H9 (cell line): ENCODE measurements at regions not wholly inside any gene's neighbourhood (a gene's known extent, or its start where the extent isn't known, plus 50 kb on each side); places are given as distances from the start of the nearest gene placed in this dataset.
A peak's percentile ranks its signal among the peaks of the same experiment; 100 is the strongest.

Source experiments
- DNase-seq: peaks from one replicate; pipeline ENCODE4 v3.0.0-alpha.2; 2017
- H2AFZ ChIP-seq: one replicate; pipeline ENCODE4 v1.6.1; 2013; ENCODE audit warnings: mild to moderate bottlenecking, low read length, control low read depth, moderate library complexity
- H2AK5ac ChIP-seq: 2 replicates; pipeline ENCODE4 v1.6.1; 2013; ENCODE audit warnings: low read length, control low read depth, mixed read lengths; ENCODE audit not compliant: insufficient read length
- H2BK120ac ChIP-seq: one replicate; pipeline ENCODE4 v1.6.1; 2013; ENCODE audit warnings: low read depth, mild to moderate bottlenecking, low read length, control low read depth, inconsistent platforms; ENCODE audit not compliant: poor library complexity, severe bottlenecking
- H2BK12ac ChIP-seq: 2 replicates; pipeline ENCODE4 v1.6.1; 2013; ENCODE audit warnings: low read length, control low read depth, mixed read lengths, low read depth; ENCODE audit not compliant: insufficient read length
- H2BK15ac ChIP-seq: 2 replicates; pipeline ENCODE4 v1.6.1; 2013; ENCODE audit warnings: low read depth, low read length, control low read depth
- H2BK20ac ChIP-seq: one replicate; pipeline ENCODE4 v1.6.1; 2013; ENCODE audit warnings: low read depth, mild to moderate bottlenecking, low read length, control low read depth, inconsistent platforms; ENCODE audit not compliant: poor library complexity, severe bottlenecking
- H2BK5ac ChIP-seq: 2 replicates; pipeline ENCODE4 v1.6.1; 2013; ENCODE audit warnings: low read length, control low read depth, mixed read lengths; ENCODE audit not compliant: insufficient read length
- H3K14ac ChIP-seq: 2 replicates; pipeline ENCODE4 v1.6.1; 2013; ENCODE audit warnings: low read length, control low read depth; ENCODE audit not compliant: insufficient read depth
- H3K18ac ChIP-seq: 2 replicates; pipeline ENCODE4 v1.6.1; 2013; ENCODE audit warnings: low read depth, mild to moderate bottlenecking, mixed read lengths, low read length, control low read depth; ENCODE audit not compliant: insufficient read length
- H3K23ac ChIP-seq: 2 replicates; pipeline ENCODE4 v1.6.1; 2013; ENCODE audit warnings: low read length, control low read depth, mixed read lengths, low read depth; ENCODE audit not compliant: insufficient read length
- H3K23me2 ChIP-seq: 2 replicates; pipeline ENCODE4 v1.6.1; 2013; ENCODE audit warnings: low read depth, mild to moderate bottlenecking, mixed read lengths, low read length, control low read depth; ENCODE audit not compliant: insufficient read length, poor library complexity, severe bottlenecking
- H3K27ac ChIP-seq: 2 replicates; pipeline ENCODE4 v1.5.1; 2013; ENCODE audit warnings: low read length, control low read depth, mixed read lengths, low read depth; ENCODE audit not compliant: insufficient read length
- H3K27me3 ChIP-seq: 2 replicates; pipeline ENCODE4 v1.6.1; 2013; ENCODE audit warnings: low read length, control low read depth, inconsistent platforms; ENCODE audit not compliant: insufficient read depth
- H3K4ac ChIP-seq: 2 replicates; pipeline ENCODE4 v1.6.1; 2013; ENCODE audit warnings: low read depth, mild to moderate bottlenecking, control low read depth, inconsistent platforms, low read length, moderate library complexity
- H3K4me1 ChIP-seq: 2 replicates; pipeline ENCODE4 v1.6.1; 2013; ENCODE audit warnings: low read length, control low read depth, inconsistent platforms; ENCODE audit not compliant: insufficient read depth
- H3K4me2 ChIP-seq: 2 replicates; pipeline ENCODE4 v1.6.1; 2013; ENCODE audit warnings: low read length, control low read depth, mixed read lengths; ENCODE audit not compliant: insufficient read length, insufficient read depth
- H3K56ac ChIP-seq: 2 replicates; pipeline ENCODE4 v1.6.1; 2013; ENCODE audit warnings: low read depth, mild to moderate bottlenecking, mixed read lengths, low read length, control low read depth; ENCODE audit not compliant: insufficient read length
- H3K79me1 ChIP-seq: 2 replicates; pipeline ENCODE4 v1.6.1; 2013; ENCODE audit warnings: low read depth, mild to moderate bottlenecking, moderate library complexity, low read length, control low read depth, inconsistent platforms; ENCODE audit not compliant: insufficient read depth, poor library complexity, severe bottlenecking
- H3K79me2 ChIP-seq: 2 replicates; pipeline ENCODE4 v1.6.1; 2013; ENCODE audit warnings: low read length, control low read depth, inconsistent platforms; ENCODE audit not compliant: insufficient read depth
- H3K9ac ChIP-seq: 2 replicates; pipeline ENCODE4 v1.6.1; 2013; ENCODE audit warnings: low read length, control low read depth, mixed read lengths; ENCODE audit not compliant: insufficient read length; ENCODE audit errors: extremely low read depth
- H3K9me3 ChIP-seq: one replicate; pipeline ENCODE4 v1.6.1; 2013; ENCODE audit warnings: low read depth, low read length, inconsistent platforms; ENCODE audit not compliant: control insufficient read depth
- H3T11ph ChIP-seq: one replicate; pipeline ENCODE4 v1.6.1; 2013; ENCODE audit warnings: mild to moderate bottlenecking, low read length, control low read depth, inconsistent platforms
- H4K20me1 ChIP-seq: one replicate; pipeline ENCODE4 v1.6.1; 2013; ENCODE audit not compliant: control insufficient read depth, insufficient read length, insufficient read depth
- H4K5ac ChIP-seq: 2 replicates; pipeline ENCODE4 v1.6.1; 2013; ENCODE audit warnings: low read depth, mild to moderate bottlenecking, mixed read lengths, low read length, control low read depth; ENCODE audit not compliant: insufficient read length
- H4K8ac ChIP-seq: replicated peaks from 2 replicates; pipeline ENCODE4 v1.6.1; 2013; ENCODE audit warnings: low read length, control low read depth, mixed read lengths, low read depth; ENCODE audit not compliant: insufficient read length
- H4K91ac ChIP-seq: 2 replicates; pipeline ENCODE4 v1.6.1; 2013; ENCODE audit warnings: low read depth, mild to moderate bottlenecking, moderate library complexity, mixed read lengths, low read length, control low read depth; ENCODE audit not compliant: insufficient read length
- H3K27ac Mint-ChIP-seq, 3 experiments: 2 replicates in 2 of 3; 3 replicates in 1 of 3; pipeline ENCODE4 v1.8.0; 2020 to 2021; ENCODE audit warnings: mixed read lengths in 3 of 3, mild to moderate bottlenecking in 1 of 3, moderate library complexity in 1 of 3
- H3K27me3 Mint-ChIP-seq: 2 replicates; pipeline ENCODE4 v1.8.0; 2021; ENCODE audit warnings: low read depth, mild to moderate bottlenecking, moderate library complexity, mixed read lengths
- H3K36me3 Mint-ChIP-seq, 3 experiments: 2 replicates in 2 of 3; 3 replicates in 1 of 3; pipeline ENCODE4 v1.8.0; 2020 to 2021; ENCODE audit warnings: low read depth in 3 of 3, mixed read lengths in 3 of 3; ENCODE audit not compliant: insufficient read depth in 1 of 3
- H3K4me1 Mint-ChIP-seq, 2 experiments: 2 replicates each; pipeline ENCODE4 v1.8.0; 2020; ENCODE audit warnings: mixed read lengths in 2 of 2
- H3K4me3 Mint-ChIP-seq, 2 experiments: 2 replicates in 1 of 2; 3 replicates in 1 of 2; pipeline ENCODE4 v1.8.0; 2020 to 2021; ENCODE audit warnings: mild to moderate bottlenecking in 2 of 2, mixed read lengths in 2 of 2, moderate library complexity in 1 of 2
- H3K9me3 Mint-ChIP-seq, 2 experiments: 2 replicates in 1 of 2; 3 replicates in 1 of 2; pipeline ENCODE4 v1.8.0; 2020; ENCODE audit warnings: mild to moderate bottlenecking in 2 of 2, mixed read lengths in 2 of 2, moderate library complexity in 1 of 2
- CTCF ChIP-seq: fragments of 200-600 bp; sonication (generic); conservative IDR thresholded peaks from 3 replicates; pipeline ENCODE4 v1.8.0; 2021; ENCODE audit warnings: antibody characterized with exemption, mild to moderate bottlenecking
- WGBS: extraction: QIAGEN DNeasy Blood & Tissue Kit; methylation state at CpG from one replicate; pipeline ENCODE4 v1.1.7; 2013; ENCODE audit warnings: missing lambda C conversion rate, low lambda C conversion rate, mixed read lengths; ENCODE audit not compliant: insufficient read length; ENCODE audit errors: extremely low coverage; 5-methylcytosine and 5-hydroxymethylcytosine counted together

- no peak overlapping the region for H3K9ac ChIP-seq
- WGBS = no CpG with 5 or more reads among the region's 3 CpGs
These were observed 434.2 kb upstream of the CNTN3 start for GRCh38 chr3:75048650-75049049.

More at GRCh38 chr3:75048650-75049049, 434.2 kb upstream of the CNTN3 start:
- Histone ChIP-seq H3K79me1 (no peaks in the 10 kb centered on the region), H3K18ac (no peak overlapping the region), H4K5ac (no peak overlapping the region), H2BK12ac (no peak overlapping the region), H2BK120ac (no peak overlapping the region), H3K9me3 (peaks cover 11% of the 10 kb centered on the region), H3K4ac (no peak overlapping the region), H3T11ph (no peak overlapping the region), H3K56ac (no peak overlapping the region), H2AFZ (no peak overlapping the region), H2BK15ac (no peak overlapping the region), H3K4me2 (no peak overlapping the region), H2BK5ac (no peak overlapping the region), H4K20me1 (no peaks in the 10 kb centered on the region), H3K79me2 (no peaks in the 10 kb centered on the region), H3K27me3 (no peaks in the 10 kb centered on the region), H4K8ac (no peak overlapping the region), H3K23ac (no peak overlapping the region), H3K23me2 (no peaks in the 10 kb centered on the region), H3K27ac (no peak overlapping the region), H2AK5ac (no peak overlapping the region), H2BK20ac (no peak overlapping the region), H4K91ac (no peak overlapping the region), H3K4me1 (no peaks in the 10 kb centered on the region), H3K14ac (no peak overlapping the region)
- Mint-ChIP-seq H3K4me1 (peaks cover 3 to 5% of the 10 kb centered on the region in 2 experiments; a peak in 2 of 4 replicates), H3K36me3 (peaks cover 0 to 18% (median 13%) of the 10 kb centered on the region in 3 experiments; a peak in 4 of 7 replicates), H3K9me3 (peaks cover 6 to 17% of the 10 kb centered on the region in 2 experiments; a peak in 4 of 5 replicates), H3K4me3 (no peak overlapping the region), H3K27me3 (no peaks in the 10 kb centered on the region), H3K27ac (no peak overlapping the region)
- peak; percentile 29 for DNase-seq
- no peak for TF ChIP-seq CTCF
